Panc1 (cell line): ENCODE measurements at regions not wholly inside any gene's neighbourhood (a gene's known extent, or its start where the extent isn't known, plus 50 kb on each side); places are given as distances from the start of the nearest gene placed in this dataset.

Experiments
- CTCF ChIP-seq: fragments of 450-650 bp; IDR thresholded peaks from 2 replicates; pipeline ENCODE4 v1.5.1; 2017; ENCODE audit warnings: mild to moderate bottlenecking
- POLR2AphosphoS5 ChIP-seq: IDR thresholded peaks from 2 replicates; pipeline ENCODE4 v1.6.1; 2012; ENCODE audit warnings: mild to moderate bottlenecking, low read depth, low read length, moderate library complexity
- REST ChIP-seq, 2 experiments: IDR thresholded peaks; 2 replicates each; pipeline ENCODE4 v1.6.1; 2011 to 2012; ENCODE audit warnings: low read depth in 2 of 2, control low read depth in 1 of 2, low read length in 1 of 2, mild to moderate bottlenecking in 1 of 2, moderate library complexity in 1 of 2; ENCODE audit not compliant: insufficient read depth in 1 of 2

DNA sequence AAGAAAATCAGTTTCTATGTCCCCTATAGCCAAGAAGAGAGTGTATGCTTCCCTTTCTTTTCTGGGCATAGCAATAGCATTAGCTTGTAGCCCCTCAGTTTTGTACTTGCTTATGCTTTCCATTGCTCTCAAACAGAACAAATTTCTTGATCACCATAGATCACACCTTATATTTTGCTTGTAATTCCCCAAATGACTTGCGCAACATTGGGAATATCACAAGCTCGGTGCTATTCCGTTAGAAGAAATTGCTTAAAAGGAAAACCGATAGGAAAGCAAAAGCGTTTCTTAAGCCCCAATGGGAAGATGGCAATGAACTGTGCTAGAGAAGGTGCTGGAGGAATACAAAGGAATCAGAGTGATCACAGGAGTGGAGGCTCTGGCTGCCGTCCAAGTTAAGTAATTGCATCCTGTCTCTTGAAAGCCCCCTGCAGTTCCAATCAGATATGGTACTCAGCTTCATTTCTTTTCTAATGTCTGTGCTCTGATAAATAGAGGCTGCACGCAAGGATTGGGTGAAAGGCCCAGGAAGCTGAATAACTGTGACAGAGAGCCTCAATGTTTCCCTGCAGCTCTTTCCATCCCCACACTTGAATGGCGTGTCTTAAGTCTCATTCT lies 182.1 kb upstream of the KIRREL3 start:
- no peak for TF ChIP-seq CTCF
- TF ChIP-seq POLR2AphosphoS5 = no peak
- TF ChIP-seq REST (IDR thresholded peaks at IDR 0.05; ENCODE audit: insufficient read depth in 1 of 2, low read depth in 2 of 2, low read length in 1 of 2) = no peak
